HepG2 (cell line): ENCODE measurements at regions not wholly inside any gene's neighbourhood (a gene's known extent, or its start where the extent isn't known, plus 50 kb on each side); places are given as distances from the start of the nearest gene placed in this dataset.

Experiments used
- ATAC-seq: fragments of 200-7000 bp; cut with Tn5 transposase; 3 replicates; pipeline ENCODE4 v1.9.1; 2020; ENCODE audit warnings: mild to moderate bottlenecking, moderate library complexity
- BruUV-seq: library from RNA; stranded (reverse); fragments of 400-500 nt; replicated peaks from 2 replicates; lab custom pipeline; 2021; lab: Mats Ljungman, UMichigan
- CTCF ChIA-PET: fragments of 300-600 bp; formaldehyde crosslinking; extraction: SDS; loops from one replicate; lab custom pipeline; 2021; ENCODE audit warnings: low total read pairs, inconsistent platforms, low intra/inter-chr PET ratio; lab: Yijun Ruan, JAX
- POLR2A ChIA-PET: fragments of 350-600 bp; sonication (Branson Sonifier 250); formaldehyde crosslinking; loops from one replicate; lab custom pipeline; 2020; ENCODE audit warnings: antibody characterized with exemption, inconsistent platforms; lab: Yijun Ruan, JAX
- DNase-seq: peaks from one replicate; pipeline ENCODE4 v3.0.0-alpha.2; 2015; ENCODE audit warnings: low spot score
- FAIRE-seq: peaks from 3 replicates; lab custom pipeline; 2011; peaks lifted over from hg19 to GRCh38; lab: Jason Lieb, UNC
- H2AFZ ChIP-seq: one replicate; pipeline ENCODE4 v1.6.1; 2011; ENCODE audit warnings: low read length, inconsistent platforms
- H3K27ac ChIP-seq: fragments of 300-600 bp; 3 replicates; pipeline ENCODE4 v1.8.0; 2011; ENCODE audit warnings: mixed run types, mild to moderate bottlenecking, mixed read lengths, low read length, inconsistent platforms; ENCODE audit not compliant: insufficient read depth; ENCODE audit errors: extremely low read length
- H3K27me3 ChIP-seq, 2 experiments: fragments of 200-600 bp in 1 of 2; 2 replicates in 1 of 2; 3 replicates in 1 of 2; pipeline versions ENCODE4 v1.6.0 to v1.8.0; 2011; ENCODE audit warnings: low read length in 2 of 2, mild to moderate bottlenecking in 2 of 2, moderate library complexity in 2 of 2, inconsistent platforms in 1 of 2; ENCODE audit not compliant: insufficient read depth in 2 of 2, control insufficient read depth in 1 of 2
- H3K36me3 ChIP-seq, 2 experiments: fragments of 200-600 bp in 1 of 2; replicated peaks in 1 of 2; 2 replicates in 1 of 2; 3 replicates in 1 of 2; pipeline versions ENCODE4 v1.5.1 to v1.8.0; 2011; ENCODE audit warnings: low read length in 2 of 2, inconsistent platforms in 1 of 2; ENCODE audit not compliant: insufficient read depth in 2 of 2, control insufficient read depth in 1 of 2
- H3K4me1 ChIP-seq: 2 replicates; pipeline ENCODE4 v1.5.1; 2012; ENCODE audit warnings: low read length, inconsistent platforms; ENCODE audit not compliant: insufficient read depth
- H3K4me2 ChIP-seq: 2 replicates; pipeline ENCODE4 v1.6.0; 2011; ENCODE audit warnings: low read depth, low read length, inconsistent platforms
- H3K4me3 ChIP-seq, 3 experiments: fragments of 200-600 bp in 1 of 3; sonication (generic), shearing (Covaris generic) in 1 of 3; replicated peaks in 1 of 3; 2 replicates each; pipeline ENCODE4 v1.5.1; 2011 to 2016; ENCODE audit warnings: low read length in 3 of 3, inconsistent platforms in 2 of 3, low read depth in 2 of 3, mild to moderate bottlenecking in 2 of 3, control low read depth in 1 of 3, mixed read lengths in 1 of 3; ENCODE audit not compliant: insufficient read depth in 1 of 3
- H3K79me2 ChIP-seq: one replicate; pipeline ENCODE4 v1.6.1; 2011; ENCODE audit warnings: low read length, inconsistent platforms; ENCODE audit not compliant: insufficient read depth
- H3K9ac ChIP-seq: 2 replicates; pipeline ENCODE4 v1.6.0; 2011; ENCODE audit warnings: mild to moderate bottlenecking, low read depth, low read length, inconsistent platforms; ENCODE audit not compliant: insufficient read depth
- H3K9me3 ChIP-seq: 2 replicates; pipeline ENCODE4 v1.5.1; 2012; ENCODE audit warnings: mild to moderate bottlenecking, low read length
- H4K20me1 ChIP-seq: 2 replicates; pipeline ENCODE4 v1.6.0; 2011; ENCODE audit warnings: inconsistent platforms, mild to moderate bottlenecking, low read length, moderate library complexity; ENCODE audit not compliant: insufficient read depth
- GATAD2A ChIP-seq: IDR thresholded peaks from 2 replicates; pipeline ENCODE4 v1.6.1; 2016
- HMGXB4 ChIP-seq, 2 experiments: sonication (generic) in 1 of 2; formaldehyde crosslinking in 1 of 2; IDR thresholded peaks; 2 replicates each; pipeline versions ENCODE4 v1.4.0 to v1.6.1; 2018 to 2020; ENCODE audit warnings: missing genetic modification reagents in 2 of 2, borderline replicate concordance in 1 of 2, low read depth in 1 of 2, mild to moderate bottlenecking in 1 of 2, missing biosample characterization in 1 of 2
- KAT2B ChIP-seq: fragments of 150-350 bp; IDR thresholded peaks from 2 replicates; pipeline ENCODE4 v1.6.1; 2014; ENCODE audit warnings: low read depth, low read length, borderline replicate concordance
- MAFF ChIP-seq: IDR thresholded peaks from 2 replicates; pipeline ENCODE4 v1.6.1; 2011; ENCODE audit warnings: low read depth, low read length, improper control_type of control experiment
- MNT ChIP-seq: fragments of 450-650 bp; IDR thresholded peaks from 2 replicates; pipeline ENCODE4 v1.6.1; 2016
- ONECUT2 ChIP-seq: sonication (generic); formaldehyde crosslinking; IDR thresholded peaks from 2 replicates; pipeline ENCODE4 v1.4.0; 2020; ENCODE audit warnings: missing genetic modification reagents
- PTBP1 ChIP-seq: fragments of 200-400 bp; formaldehyde crosslinking; IDR thresholded peaks from 2 replicates; pipeline ENCODE4 v1.6.1; 2018; ENCODE audit warnings: low read length, low read depth; ENCODE audit not compliant: poor library complexity, severe bottlenecking
- ZNF510 ChIP-seq: sonication (generic); formaldehyde crosslinking; IDR thresholded peaks from 2 replicates; pipeline ENCODE4 v1.4.0; 2020; ENCODE audit warnings: low read depth, mild to moderate bottlenecking, missing genetic modification reagents
- ZNF777 ChIP-seq: sonication (generic); formaldehyde crosslinking; IDR thresholded peaks from 2 replicates; pipeline ENCODE4 v1.4.0; 2020; ENCODE audit warnings: missing genetic modification reagents
- WGBS: methylation state at CpG from one replicate; pipeline ENCODE4 v1.1.6; 2017; ENCODE audit warnings: low lambda C conversion rate; 5-methylcytosine and 5-hydroxymethylcytosine counted together
- in situ Hi-C: cut with HindIII; loops from 2 replicates; pipeline ENCODE4 v1.10.0; 2017; ENCODE audit warnings: low pct_unique_long_range_greater_than_20kb; ENCODE audit not compliant: extremely low pct_ligation_motif_present
- intact Hi-C: fragments of 100-400 bp; cut with micrococcal nuclease; formaldehyde crosslinking; loops from one replicate; pipeline ENCODE4 v1.10.0; 2022; ENCODE audit not compliant: unreplicated experiment

GRCh38 chr10:91726355-91726754, 71.9 kb upstream of the TNKS2 start:
- intact Hi-C loops, result no loop called here
- FAIRE-seq, result no peak
- no peak overlapping the region for H3K27ac ChIP-seq
- BruUV-seq, result no TSS peak
- 14% methylated on average over 2 of the region's 2 CpGs for WGBS
- in situ Hi-C loops, result no loop called here
- H4K20me1 ChIP-seq, result no peaks in the 10 kb centered on the region
- TF ChIP-seq PTBP1, result no peak
- peak; percentile 12; the same call in 1 of the 2 replicates for TF ChIP-seq MAFF
- 0 out of 2 replicates have a peak, but pooled peaks have one; percentile 32 for TF ChIP-seq ONECUT2 (CRISPR knock-in tag)
- TF ChIP-seq GATAD2A (CRISPR knock-in tag), result 0 out of 2 replicates have a peak, but pooled peaks have one; percentile 36
- no peak for TF ChIP-seq ZNF510
- no peak for TF ChIP-seq ZNF777 (CRISPR knock-in tag)
- TF ChIP-seq KAT2B, result peak; percentile 83; the same call in 1 of the 2 replicates
- TF ChIP-seq MNT, result peak; percentile 72
- TF ChIP-seq HMGXB4 (CRISPR knock-in tag; IDR thresholded peaks at IDR 0.05; ENCODE audit: borderline replicate concordance in 1 of 2, low read depth in 1 of 2), result no peak
- no peaks in the 10 kb centered on the region for H3K4me1 ChIP-seq
- POLR2A ChIA-PET, result no interaction called here
- no peak for DNase-seq
- CTCF ChIA-PET, result no interaction called here
- H3K4me3 ChIP-seq, result no peak overlapping the region
- no peak overlapping the region for H3K4me2 ChIP-seq
- H3K36me3 ChIP-seq, result no peaks in the 10 kb centered on the region
- H3K9me3 ChIP-seq, result no peaks in the 10 kb centered on the region
- no peak for ATAC-seq
- no peaks in the 10 kb centered on the region for H3K79me2 ChIP-seq
- H2AFZ ChIP-seq, result no peak overlapping the region
- no peak overlapping the region for H3K9ac ChIP-seq
- no peaks in the 10 kb centered on the region for H3K27me3 ChIP-seq
